Caki2 (cell line): ENCODE measurements at regions not wholly inside any gene's neighbourhood (a gene's known extent, or its start where the extent isn't known, plus 50 kb on each side); places are given as distances from the start of the nearest gene placed in this dataset.
"Not testable (repeated sequence)": the region's sequence is repeated elsewhere in the genome, so short reads cannot be mapped to it uniquely, and the experiment has no call there.

Source experiments
- DNase-seq: peaks from one replicate; pipeline ENCODE4 v3.0.0-alpha.2; 2015; ENCODE audit warnings: low read depth
- in situ Hi-C: cut with HindIII; loops from 2 replicates; pipeline ENCODE4 v1.10.0; 2016; ENCODE audit warnings: low sequenced_read_pairs, low pct_unique_long_range_greater_than_20kb, mixed read lengths

DNA sequence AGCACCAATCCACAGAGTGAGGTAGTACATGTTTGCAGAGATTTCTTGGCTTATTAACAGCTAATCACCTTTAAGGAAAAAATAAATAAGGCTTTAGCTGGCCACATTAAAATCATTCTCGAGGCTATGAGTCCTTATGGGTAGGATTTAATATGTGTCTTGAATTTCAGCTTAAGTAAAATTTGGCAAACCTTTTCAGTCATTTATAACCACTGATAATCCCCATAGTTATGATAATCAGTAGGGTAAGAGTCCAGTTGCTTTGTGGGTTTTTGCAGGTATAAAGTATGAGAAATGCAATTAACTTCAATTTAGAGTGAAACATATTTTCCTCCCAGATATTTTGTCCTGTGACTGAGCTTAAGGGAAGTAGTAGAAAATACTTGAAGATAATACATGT, 1458.9 kb upstream of the FLRT2 start:
- in situ Hi-C loops, result no loop called here
- no peak for DNase-seq

DNA sequence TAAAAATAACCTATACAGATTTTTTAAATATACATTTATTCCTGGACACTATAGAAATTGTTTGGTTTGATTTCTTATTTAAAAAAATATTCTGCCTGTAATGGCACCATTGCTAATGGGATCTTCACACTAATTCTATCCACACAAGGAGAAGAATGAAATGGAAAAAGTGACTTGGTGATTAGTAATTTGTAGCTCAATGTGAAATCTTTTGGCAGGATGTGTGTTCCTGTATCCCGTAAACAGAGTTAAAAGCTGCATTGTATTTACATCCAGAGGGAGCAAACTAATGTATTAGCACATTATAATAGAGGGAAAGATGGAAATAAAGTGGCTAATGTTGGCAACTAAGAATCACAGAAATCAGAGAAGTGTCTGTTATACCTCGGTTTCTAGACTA, 1455.3 kb upstream of the FLRT2 start:
- no peak for DNase-seq
- in situ Hi-C loops, result no loop called here

DNA sequence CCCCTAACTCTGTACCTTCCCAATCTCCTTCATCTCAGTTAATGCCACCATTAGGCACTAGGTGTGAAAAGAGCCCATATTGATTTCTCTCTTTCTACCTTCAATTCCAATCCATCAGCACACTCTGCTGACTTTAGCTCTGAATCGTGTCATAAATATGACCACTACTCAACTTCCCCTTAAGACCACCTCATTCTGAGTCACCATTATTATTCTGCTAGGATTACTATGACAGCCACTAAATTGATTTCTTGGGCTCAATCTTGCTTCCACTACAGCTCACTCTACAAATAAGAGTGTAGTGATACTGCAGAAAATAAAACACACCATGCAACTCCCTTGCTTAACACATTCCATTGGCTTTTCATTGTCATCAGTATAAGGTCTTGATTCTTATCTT, 1449.0 kb upstream of the FLRT2 start:
- in situ Hi-C loops, result no loop called here
- DNase-seq, result no peak

DNA sequence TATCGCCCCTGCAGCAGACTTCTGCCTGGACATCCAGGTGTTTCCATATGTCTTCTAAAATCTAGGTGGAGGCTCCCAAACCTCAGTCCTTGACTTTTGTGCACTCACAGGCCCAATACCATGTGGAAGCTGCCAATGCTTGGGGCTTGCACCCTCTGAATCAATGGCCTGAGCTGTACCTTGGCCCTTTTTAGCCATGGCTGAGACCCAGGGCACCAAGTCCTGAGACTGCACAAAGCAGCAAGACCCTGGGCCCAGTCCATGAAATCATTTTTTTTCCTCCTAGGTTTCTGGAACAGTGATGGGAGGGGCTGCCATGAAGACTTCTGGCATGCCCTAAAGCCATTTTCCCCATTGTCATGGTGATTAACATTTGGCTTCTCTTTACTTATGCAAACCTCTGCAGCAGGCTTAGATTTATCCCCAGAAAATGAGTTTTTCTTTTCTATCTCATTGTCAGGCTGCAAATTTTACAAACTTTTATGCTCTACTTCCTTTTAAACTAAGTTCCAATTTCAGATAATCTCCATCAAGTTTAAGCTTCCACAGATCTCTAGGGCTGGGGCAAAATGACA, 1445.8 kb upstream of the FLRT2 start:
- no peak for DNase-seq
- in situ Hi-C loops, result no loop called here

DNA sequence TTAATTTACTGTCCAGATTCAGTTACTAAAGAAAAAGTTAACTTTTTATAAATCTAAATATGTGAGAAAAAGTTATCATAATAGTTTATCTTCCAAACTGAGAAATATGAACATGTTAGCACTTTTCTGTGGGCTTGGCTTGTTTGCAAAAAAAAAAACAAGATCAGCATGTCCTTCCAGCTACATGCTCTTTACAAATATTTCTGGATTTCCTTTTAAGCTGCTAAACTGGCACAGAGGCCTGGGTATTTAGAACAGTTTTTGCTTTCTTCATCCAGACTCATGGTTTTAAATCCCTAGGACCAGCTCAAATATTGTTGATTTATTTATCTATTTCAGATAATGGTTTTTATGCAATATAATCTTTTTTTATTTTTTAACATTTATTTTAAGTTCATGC, 1444.5 kb upstream of the FLRT2 start:
- in situ Hi-C loops, result no loop called here
- no peak for DNase-seq

DNA sequence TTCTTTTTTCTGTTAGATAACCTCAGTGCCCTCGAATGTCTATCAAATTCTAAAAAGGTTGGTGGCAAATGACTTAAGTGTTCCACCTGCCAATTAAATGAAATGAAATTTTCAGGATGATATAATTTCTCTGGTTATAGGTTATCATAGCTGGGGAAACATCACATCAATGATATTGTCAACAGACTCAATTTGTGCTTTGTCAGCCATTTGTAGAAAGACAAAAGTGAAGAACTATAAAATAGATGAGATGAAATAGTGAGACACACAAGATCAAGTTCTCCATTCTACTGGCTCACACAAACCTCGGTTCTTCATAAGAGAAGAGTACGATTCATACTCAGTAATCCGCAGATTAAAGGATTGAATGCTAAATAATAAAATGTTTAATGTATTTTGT, 1443.2 kb upstream of the FLRT2 start:
- in situ Hi-C loops, result no loop called here

DNA sequence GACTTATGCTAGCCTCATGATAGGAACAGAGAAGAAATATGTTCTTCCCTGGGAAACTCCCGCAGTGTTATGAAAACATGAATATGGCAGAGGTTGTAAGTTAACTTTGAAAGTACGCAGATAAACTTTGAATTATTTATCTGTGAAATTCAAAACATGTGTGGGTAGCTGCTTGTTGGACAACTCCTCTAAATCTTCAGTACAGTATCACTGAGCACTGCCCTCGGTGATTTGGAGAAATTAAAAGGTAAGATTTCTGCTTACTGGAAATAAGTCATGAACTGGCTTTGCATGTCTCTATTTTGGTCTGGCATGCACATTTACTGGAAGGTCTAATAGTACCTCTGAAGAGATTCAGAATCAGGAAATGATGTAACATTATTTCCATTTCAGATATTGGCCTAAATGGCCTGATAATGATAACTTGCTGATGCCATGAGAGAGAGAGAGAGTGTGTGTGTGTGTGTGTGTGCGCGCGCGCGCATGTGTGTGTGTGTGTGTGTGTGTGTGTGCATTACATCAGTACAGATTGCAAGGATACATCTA, 1441.9 kb upstream of the FLRT2 start:
- DNase-seq, result no peak
- in situ Hi-C loops, result no loop called here

More for the DNA sequence above, 1443.2 kb upstream of the FLRT2 start:
- no peak for DNase-seq

DNA sequence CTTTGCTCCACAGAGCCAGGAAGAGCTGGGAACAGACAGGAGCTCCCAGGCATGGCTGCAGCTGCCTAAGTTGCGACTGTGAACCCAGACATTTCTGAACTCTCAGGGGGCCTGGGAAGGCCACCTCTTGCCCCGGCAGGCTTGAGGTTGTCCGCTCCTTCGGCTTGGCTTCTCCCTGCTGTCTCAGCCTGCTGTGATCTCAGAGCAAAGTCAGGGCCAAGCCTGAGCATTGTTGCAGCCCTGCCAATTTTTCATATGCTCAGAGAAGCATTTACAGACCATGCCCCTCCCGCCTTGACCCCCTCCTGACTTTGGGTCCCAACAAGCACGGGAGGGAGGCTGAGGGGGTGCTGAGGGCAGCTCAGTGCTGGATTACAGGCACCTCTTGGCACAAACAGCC, 1439.1 kb upstream of the FLRT2 start:
- no peak for DNase-seq
- in situ Hi-C loops, result no loop called here

DNA sequence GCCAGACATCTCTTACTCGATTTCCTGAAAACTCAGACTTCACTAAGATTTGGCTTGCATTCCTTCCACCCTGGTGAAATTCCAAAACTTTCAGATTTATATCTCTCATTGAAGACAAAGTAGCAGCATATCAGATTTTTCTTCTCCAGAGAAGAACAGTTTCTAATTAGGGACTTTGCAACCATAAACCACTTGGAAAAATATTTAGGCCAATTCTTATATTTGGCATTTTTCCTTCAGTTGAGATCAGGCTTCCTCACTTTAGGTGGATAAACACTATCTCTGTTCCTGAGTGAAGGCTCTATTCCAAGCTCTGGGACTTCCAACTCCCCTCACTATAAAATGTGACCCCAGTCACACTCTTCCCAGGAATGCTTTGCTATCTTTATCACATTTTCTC, 1434.3 kb upstream of the FLRT2 start:
- in situ Hi-C loops, result no loop called here
- DNase-seq, result no peak

DNA sequence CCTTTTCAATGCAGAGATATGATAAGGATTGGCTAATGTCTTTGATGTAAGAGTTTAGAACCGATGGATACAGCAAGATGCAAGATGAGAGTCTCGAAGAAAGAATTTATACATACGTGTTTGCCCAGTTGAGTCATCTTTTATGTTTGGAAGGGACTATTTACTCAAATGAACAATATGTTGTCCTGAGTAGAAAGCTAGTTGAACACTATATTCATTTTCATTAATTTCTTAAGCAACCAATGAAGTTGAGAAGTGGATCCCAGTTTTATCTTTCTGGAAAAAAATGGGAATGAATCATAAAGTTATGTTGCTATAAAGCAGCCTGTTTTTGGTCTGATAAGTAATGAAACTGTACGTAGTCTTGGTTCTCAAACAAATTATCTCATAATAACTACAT, 1431.7 kb upstream of the FLRT2 start:
- no peak for DNase-seq
- in situ Hi-C loops, result no loop called here

DNA sequence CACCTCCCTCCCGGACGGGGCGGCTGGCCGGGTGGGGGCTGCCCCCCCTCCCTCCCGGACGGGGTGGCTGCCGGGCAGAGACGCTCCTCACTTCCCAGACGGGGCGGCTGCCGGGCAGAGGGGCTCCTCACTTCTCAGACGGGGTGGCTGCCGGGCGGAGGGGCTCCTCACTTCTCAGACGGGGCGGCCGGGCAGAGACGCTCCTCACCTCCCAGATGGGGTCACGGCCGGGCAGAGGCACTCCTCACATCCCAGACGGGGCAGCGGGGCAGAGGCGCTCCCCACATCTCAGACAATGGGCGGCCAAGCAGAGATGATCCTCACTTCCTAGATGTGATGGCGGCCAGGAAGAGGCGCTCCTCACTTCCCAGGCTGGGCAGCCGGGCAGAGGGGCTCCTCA, 1430.4 kb upstream of the FLRT2 start:
- DNase-seq, in situ Hi-C loops: not testable (repeated sequence)

DNA sequence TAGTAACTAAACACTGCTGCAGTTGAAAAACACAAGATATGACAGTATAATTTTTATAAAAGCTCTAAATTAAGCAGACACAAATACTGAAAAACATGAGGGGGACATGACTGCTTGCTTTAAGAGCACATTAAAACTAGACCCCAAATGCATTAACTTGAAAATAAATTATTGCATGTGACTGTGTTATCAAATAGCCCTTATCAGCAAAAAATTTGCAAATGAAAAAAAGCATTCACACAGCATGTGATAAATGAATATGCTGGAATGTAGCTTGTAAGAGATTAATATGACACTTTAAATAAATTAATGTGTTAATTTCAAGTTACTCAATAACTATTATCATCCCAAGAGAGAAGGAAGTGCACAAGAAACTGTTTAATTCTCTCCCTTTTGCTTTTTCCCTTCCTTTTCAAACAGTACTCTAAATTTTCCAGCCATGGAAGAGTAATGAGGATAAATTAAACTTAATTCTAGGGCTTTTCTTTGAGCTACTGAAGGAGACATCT, 1422.1 kb upstream of the FLRT2 start:
- no peak for DNase-seq
- in situ Hi-C loops, result no loop called here

DNA sequence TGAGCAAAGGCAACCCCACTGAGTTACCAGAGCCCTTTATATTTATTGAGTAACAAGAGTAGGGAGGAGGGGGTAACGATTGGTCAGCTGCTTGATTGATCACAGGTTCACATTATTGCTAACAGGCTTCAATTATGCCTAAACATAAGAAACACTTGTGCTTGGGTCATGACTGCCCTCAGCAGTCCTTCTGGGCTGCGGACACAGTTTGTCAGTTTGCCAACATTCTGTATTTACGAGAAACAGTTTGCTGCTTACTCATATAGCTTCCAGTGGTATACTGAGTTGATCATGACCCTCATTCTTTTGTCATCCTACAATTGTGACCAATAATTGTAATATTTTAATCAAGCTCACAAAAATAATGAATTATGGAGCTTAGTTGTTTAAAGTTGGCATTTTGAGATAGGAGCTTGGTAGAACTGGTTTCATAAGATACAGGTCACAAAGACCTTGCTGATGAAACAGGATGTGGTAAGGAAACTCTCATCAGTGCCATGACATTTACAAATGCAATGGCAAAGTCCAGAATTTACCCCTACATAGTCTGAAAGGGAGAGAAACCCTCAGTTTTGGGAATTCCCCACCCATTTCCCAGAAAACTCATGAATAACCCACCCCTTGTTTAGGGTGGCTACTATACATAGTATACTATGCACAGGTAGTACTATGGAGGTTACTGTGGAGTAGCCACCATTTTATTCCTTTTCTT, 1421.0 kb upstream of the FLRT2 start:
- no peak for DNase-seq
- in situ Hi-C loops, result no loop called here

DNA sequence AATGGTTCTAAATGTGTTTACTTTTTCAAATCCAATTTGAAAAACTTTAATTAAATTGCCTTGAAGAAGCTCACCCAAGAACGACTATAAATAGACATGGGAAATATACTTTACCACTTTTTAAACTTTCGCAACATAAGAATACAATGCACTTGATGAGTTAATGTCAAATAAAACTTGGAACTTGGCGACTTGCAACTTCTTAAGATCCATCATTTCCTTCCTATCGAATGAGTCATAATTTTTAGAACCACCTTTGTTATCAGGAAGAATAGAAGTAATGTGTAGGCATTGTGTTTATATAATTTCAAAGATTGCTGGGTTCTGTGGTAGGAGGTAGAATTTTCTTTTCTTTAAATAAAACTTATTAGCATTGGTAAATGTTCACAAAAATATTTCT, 1417.4 kb upstream of the FLRT2 start:
- in situ Hi-C loops, result no loop called here
- DNase-seq, result no peak

DNA sequence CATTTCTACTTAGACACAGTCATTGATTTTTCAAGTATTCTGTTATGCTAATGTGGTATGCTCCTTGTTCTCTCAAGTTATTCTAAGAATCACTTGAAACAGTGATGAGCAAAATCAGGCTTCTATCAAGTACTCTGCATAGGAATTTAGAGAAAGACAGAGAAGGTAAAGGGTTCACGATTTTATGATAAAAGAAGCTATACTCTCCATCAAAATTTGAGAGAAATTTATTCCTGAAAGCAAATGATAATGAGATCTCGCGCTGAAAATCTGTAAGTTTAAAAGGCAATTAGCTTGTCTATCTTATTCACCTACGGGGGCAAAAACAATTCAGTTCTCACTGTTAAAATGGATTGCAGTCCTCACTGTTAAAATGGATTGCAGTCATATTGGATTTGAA, 1404.3 kb upstream of the FLRT2 start:
- no peak for DNase-seq
- in situ Hi-C loops, result no loop called here

DNA sequence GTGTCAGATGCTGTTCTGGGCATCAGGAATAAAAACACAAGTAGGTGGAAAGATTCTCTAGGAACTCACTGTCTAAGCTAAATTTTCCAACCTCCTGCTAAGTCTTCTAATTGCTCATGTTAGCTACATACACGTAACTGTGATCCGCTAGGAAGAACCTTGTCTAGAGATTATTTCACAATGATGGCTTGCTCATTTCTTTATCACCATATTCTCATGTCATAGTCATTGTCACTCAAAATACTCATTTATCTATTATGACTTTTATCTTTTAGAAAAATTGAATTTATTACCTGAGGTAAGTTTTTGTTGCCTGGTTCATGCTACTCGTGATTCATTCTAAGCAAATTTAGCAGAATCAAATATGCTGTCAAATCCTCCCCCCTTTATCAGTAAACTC, 1402.4 kb upstream of the FLRT2 start:
- in situ Hi-C loops, result no loop called here
- DNase-seq, result no peak

DNA sequence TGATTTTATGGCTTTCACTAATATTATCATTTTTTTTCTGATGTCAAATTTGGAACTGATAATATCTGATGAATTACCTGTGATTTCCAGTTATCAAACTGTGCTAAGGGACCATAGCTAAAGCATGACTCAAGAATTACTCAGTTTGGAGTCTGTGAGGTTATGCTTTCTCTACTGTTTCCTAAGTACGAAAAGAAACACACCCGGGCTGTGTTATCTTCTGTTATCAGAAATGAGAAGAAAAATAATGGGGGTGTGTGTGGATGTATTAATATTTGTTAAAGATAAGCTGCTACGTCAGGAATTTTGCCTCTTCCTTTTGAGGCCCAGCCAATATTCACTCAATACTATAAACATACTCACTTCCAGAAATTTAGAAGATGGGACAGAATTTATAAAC, 1401.9 kb upstream of the FLRT2 start:
- in situ Hi-C loops, result no loop called here
- no peak for DNase-seq

DNA sequence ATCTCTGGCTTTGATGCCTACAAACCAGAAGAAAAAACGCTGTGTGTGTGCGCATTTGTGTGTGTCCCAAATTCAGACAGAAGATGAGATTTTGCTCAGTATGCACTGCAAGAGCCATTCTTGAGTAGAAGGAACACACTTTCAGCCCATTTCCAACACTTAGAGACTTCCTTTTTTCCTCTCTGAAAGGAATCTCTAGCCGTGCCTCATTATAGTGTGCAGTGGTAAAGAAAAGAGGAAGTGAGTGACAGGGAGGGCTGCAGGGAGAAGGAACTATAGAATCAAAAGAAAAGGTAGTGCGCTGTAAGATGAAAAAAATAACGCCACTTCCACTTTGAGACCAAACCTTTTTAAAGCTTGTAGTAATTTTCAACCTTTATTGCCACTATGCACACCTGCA, 1400.9 kb upstream of the FLRT2 start:
- DNase-seq, result no peak
- in situ Hi-C loops, result no loop called here

DNA sequence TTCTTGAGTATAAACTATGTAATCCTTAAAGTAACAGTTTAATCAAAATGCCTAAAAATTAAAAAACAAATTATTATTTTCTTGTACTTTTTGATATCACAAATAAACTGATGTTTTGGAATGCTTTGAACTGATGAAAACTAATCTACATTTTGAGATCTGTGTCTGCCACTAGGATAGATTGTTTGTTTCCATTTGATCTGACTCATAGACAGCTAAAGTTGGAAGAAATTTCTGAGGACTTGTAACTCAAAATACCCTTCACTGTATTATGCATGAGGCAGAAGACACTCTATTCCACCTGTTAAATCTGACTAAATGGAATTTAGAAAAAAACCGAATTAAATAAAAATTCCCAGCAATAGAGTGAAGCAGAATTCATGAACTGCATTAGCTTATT, 1400.0 kb upstream of the FLRT2 start:
- in situ Hi-C loops, result no loop called here
- no peak for DNase-seq

DNA sequence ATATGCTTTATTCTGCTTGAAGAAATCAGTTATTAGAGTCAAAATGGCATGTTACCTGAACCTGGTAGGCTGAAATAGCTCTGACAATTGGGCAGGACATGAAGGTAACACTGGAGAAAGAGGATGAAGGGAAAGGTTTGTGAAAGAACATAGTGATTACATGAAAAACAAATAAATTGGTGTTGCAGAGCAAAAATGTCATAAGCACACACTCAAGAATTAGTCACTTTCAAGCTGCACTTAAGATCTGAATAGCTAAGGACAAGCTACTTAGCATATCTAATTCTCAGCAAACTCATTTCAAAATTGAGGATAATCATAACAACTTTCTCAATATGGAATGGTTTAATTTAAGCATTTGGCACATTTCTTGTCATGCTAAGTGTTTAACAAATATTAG, 1398.0 kb upstream of the FLRT2 start:
- DNase-seq, result no peak
- in situ Hi-C loops, result no loop called here
